ENCODE measurements at regions not wholly inside any gene's neighbourhood (a gene's known extent, or its start where the extent isn't known, plus 50 kb on each side); places are given as distances from the start of the nearest gene placed in this dataset.

GRCh38 chr12:42679466-42679865 lies 89.9 kb upstream of the PRICKLE1 start:
- Mint-ChIP-seq H3K4me3 (ENCODE audit: unreplicated experiment) (no peak overlapping the region), H3K4me1 (ENCODE audit: unreplicated experiment) (peaks cover 8% of the 10 kb centered on the region), H3K36me3 (ENCODE audit: unreplicated experiment) (no peaks in the 10 kb centered on the region), H3K27me3 (ENCODE audit: unreplicated experiment) (peaks cover 11% of the 10 kb centered on the region), H3K27ac (ENCODE audit: unreplicated experiment) (no peak overlapping the region), H3K9me3 (ENCODE audit: unreplicated experiment) (no peaks in the 10 kb centered on the region)
- no peak for DNase-seq (ENCODE audit: extremely low spot score, unreplicated experiment)
- no peak for TF ChIP-seq CTCF (IDR thresholded peaks at IDR 0.05)

GRCh38 chr12:42677461-42677860 lies 87.9 kb upstream of the PRICKLE1 start:
- Mint-ChIP-seq H3K4me3 (ENCODE audit: unreplicated experiment) (no peak overlapping the region), H3K9me3 (ENCODE audit: unreplicated experiment) (no peaks in the 10 kb centered on the region), H3K36me3 (ENCODE audit: unreplicated experiment) (no peaks in the 10 kb centered on the region), H3K27ac (ENCODE audit: unreplicated experiment) (no peak overlapping the region), H3K27me3 (ENCODE audit: unreplicated experiment) (peaks cover 2% of the 10 kb centered on the region), H3K4me1 (ENCODE audit: unreplicated experiment) (peaks cover 8% of the 10 kb centered on the region)
- DNase-seq (ENCODE audit: extremely low spot score, unreplicated experiment) = no peak
- TF ChIP-seq CTCF (IDR thresholded peaks at IDR 0.05) = no peak

- H3K4me1 Mint-ChIP-seq (ENCODE audit: unreplicated experiment) = peaks cover 8% of the 10 kb centered on the region
- H3K9me3 Mint-ChIP-seq (ENCODE audit: unreplicated experiment) = no peaks in the 10 kb centered on the region
- H3K27me3 Mint-ChIP-seq (ENCODE audit: unreplicated experiment) = no peaks in the 10 kb centered on the region
- TF ChIP-seq CTCF (IDR thresholded peaks at IDR 0.05) = no peak
- H3K36me3 Mint-ChIP-seq (ENCODE audit: unreplicated experiment) = no peaks in the 10 kb centered on the region
- no peak for DNase-seq (ENCODE audit: extremely low spot score, unreplicated experiment)
- no peak overlapping the region for H3K27ac Mint-ChIP-seq (ENCODE audit: unreplicated experiment)
- H3K4me3 Mint-ChIP-seq (ENCODE audit: unreplicated experiment) = no peak overlapping the region
Observed at GRCh38 chr12:42673535-42673934, 84.0 kb upstream of the PRICKLE1 start.

GRCh38 chr12:42670719-42671118 lies 81.2 kb upstream of the PRICKLE1 start:
- Mint-ChIP-seq H3K27me3 (ENCODE audit: unreplicated experiment) (peaks cover 4% of the 10 kb centered on the region), H3K4me1 (ENCODE audit: unreplicated experiment) (peaks cover 8% of the 10 kb centered on the region), H3K27ac (ENCODE audit: unreplicated experiment) (no peak overlapping the region), H3K9me3 (ENCODE audit: unreplicated experiment) (no peaks in the 10 kb centered on the region), H3K36me3 (ENCODE audit: unreplicated experiment) (no peaks in the 10 kb centered on the region), H3K4me3 (ENCODE audit: unreplicated experiment) (no peak overlapping the region)
- no peak for TF ChIP-seq CTCF (IDR thresholded peaks at IDR 0.05)
- DNase-seq (ENCODE audit: extremely low spot score, unreplicated experiment) = no peak

- H3K27ac Mint-ChIP-seq (ENCODE audit: unreplicated experiment) = no peak overlapping the region
- H3K4me3 Mint-ChIP-seq (ENCODE audit: unreplicated experiment) = no peak overlapping the region
- peaks cover 11% of the 10 kb centered on the region for H3K27me3 Mint-ChIP-seq (ENCODE audit: unreplicated experiment)
- peaks cover 8% of the 10 kb centered on the region for H3K4me1 Mint-ChIP-seq (ENCODE audit: unreplicated experiment)
- no peaks in the 10 kb centered on the region for H3K9me3 Mint-ChIP-seq (ENCODE audit: unreplicated experiment)
- no peak for DNase-seq (ENCODE audit: extremely low spot score, unreplicated experiment)
- H3K36me3 Mint-ChIP-seq (ENCODE audit: unreplicated experiment) = no peaks in the 10 kb centered on the region
- TF ChIP-seq CTCF (IDR thresholded peaks at IDR 0.05) = no peak
Observed at GRCh38 chr12:42669553-42669952, 80.0 kb upstream of the PRICKLE1 start.

All from osteocyte (in vitro differentiated cells).